ENCODE measurements at regions not wholly inside any gene's neighbourhood (a gene's known extent, or its start where the extent isn't known, plus 50 kb on each side); places are given as distances from the start of the nearest gene placed in this dataset.
"Not testable (repeated sequence)": the region's sequence is repeated elsewhere in the genome, so short reads cannot be mapped to it uniquely, and the experiment has no call there.

GRCh38 chr11:23885801-23886200, 611.1 kb upstream of the LUZP2 start:
- no peak for DNase-seq
- H3K27me3 ChIP-seq = no peaks in the 10 kb centered on the region
- TF ChIP-seq, protein P1, sequence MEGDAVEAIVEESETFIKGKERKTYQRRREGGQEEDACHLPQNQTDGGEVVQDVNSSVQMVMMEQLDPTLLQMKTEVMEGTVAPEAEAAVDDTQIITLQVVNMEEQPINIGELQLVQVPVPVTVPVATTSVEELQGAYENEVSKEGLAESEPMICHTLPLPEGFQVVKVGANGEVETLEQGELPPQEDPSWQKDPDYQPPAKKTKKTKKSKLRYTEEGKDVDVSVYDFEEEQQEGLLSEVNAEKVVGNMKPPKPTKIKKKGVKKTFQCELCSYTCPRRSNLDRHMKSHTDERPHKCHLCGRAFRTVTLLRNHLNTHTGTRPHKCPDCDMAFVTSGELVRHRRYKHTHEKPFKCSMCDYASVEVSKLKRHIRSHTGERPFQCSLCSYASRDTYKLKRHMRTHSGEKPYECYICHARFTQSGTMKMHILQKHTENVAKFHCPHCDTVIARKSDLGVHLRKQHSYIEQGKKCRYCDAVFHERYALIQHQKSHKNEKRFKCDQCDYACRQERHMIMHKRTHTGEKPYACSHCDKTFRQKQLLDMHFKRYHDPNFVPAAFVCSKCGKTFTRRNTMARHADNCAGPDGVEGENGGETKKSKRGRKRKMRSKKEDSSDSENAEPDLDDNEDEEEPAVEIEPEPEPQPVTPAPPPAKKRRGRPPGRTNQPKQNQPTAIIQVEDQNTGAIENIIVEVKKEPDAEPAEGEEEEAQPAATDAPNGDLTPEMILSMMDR (IDR thresholded peaks at IDR 0.05; ENCODE audit: low read depth, low read length) = no peak
- no peak overlapping the region for H3K4me3 ChIP-seq (ENCODE audit: low read depth, low read length)
- no peaks in the 10 kb centered on the region for H3K9me3 ChIP-seq
- no peaks in the 10 kb centered on the region for H3K36me3 ChIP-seq
- H3K4me1 ChIP-seq = no peaks in the 10 kb centered on the region

DNA sequence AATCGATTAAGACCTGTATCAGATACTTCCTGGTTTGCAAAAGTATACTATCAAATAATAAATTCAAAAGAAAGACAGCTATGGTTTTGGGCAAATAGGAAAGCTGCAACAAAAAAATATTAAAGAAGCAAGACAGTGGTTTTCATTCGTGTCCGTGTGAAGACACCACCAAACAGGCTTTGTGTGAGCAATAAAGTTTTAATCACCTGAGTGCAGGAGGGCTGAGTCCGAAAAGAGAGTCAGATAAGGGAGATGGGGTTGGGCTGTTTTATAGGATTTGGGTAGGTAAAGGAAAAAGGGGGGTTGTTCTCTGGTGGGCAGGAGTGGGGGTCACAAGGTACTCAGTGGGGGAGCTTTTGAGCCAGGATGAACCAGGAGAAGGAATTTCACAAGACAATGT, 609.7 kb upstream of the LUZP2 start:
- not testable (repeated sequence) for H3K4me3 ChIP-seq (ENCODE audit: low read depth, low read length); H3K36me3 ChIP-seq

GRCh38 chr11:23893126-23893525, 603.7 kb upstream of the LUZP2 start:
- no peak for DNase-seq
- TF ChIP-seq, protein P1 (IDR thresholded peaks at IDR 0.05; ENCODE audit: low read depth, low read length) = no peak
- Histone ChIP-seq H3K36me3 (no peaks in the 10 kb centered on the region), H3K4me3 (ENCODE audit: low read depth, low read length) (no peak overlapping the region), H3K27me3 (no peaks in the 10 kb centered on the region), H3K4me1 (no peaks in the 10 kb centered on the region), H3K9me3 (no peaks in the 10 kb centered on the region)

More for the DNA sequence above, 609.7 kb upstream of the LUZP2 start:
- H3K27me3 ChIP-seq, DNase-seq, H3K9me3 ChIP-seq, H3K4me1 ChIP-seq: not testable (repeated sequence)

DNA sequence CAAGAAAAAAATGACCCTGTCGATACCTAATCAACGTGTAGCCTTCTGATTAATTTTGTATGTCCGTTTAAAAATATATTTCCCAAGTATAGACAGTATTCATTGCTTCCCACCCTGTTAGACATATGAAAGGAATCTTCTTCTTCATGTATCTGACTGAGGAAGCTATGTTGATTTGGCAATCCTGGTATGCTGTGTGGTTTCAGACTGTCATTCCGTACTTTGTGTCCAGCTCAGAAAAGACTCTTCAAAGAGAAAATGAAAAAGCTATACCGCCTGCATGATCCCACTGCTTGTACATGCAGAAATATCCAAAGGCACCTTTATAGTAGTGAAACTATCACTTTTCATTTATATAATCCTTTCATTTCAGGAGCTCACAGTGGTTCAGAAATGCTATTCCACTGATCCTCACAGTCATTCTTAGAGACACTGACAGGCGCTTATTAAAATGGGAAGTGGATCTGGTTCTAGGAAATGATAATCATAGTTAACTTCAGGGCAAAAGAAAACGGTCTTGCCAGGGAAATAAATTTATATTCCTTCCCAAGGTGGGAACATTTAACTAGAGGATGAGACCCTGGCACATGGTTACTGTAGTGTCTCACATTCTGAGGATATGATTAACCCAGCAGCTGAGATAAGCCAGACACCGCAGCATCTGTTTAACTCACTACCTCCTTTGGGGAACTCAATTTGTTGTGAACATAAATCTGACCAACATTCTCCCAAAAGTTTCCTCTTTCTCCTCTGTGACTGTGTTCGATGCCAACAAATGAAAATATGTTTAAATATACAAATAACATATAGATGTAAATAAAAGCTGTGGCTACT, 599.2 kb upstream of the LUZP2 start:
- Histone ChIP-seq H3K9me3 (no peaks in the 10 kb centered on the region), H3K4me1 (no peaks in the 10 kb centered on the region), H3K4me3 (ENCODE audit: low read depth, low read length) (no peak overlapping the region), H3K36me3 (no peaks in the 10 kb centered on the region), H3K27me3 (no peaks in the 10 kb centered on the region)
- TF ChIP-seq, protein P1 (IDR thresholded peaks at IDR 0.05; ENCODE audit: low read depth, low read length) = no peak
- DNase-seq = no peak

GRCh38 chr11:23903044-23903704, 593.7 kb upstream of the LUZP2 start:
- TF ChIP-seq, protein P1 (IDR thresholded peaks at IDR 0.05; ENCODE audit: low read depth, low read length) = no peak

GRCh38 chr11:23919455-23919854, 577.4 kb upstream of the LUZP2 start:
- Histone ChIP-seq H3K4me3 (ENCODE audit: low read depth, low read length) (no peak overlapping the region), H3K4me1 (no peaks in the 10 kb centered on the region), H3K9me3 (no peaks in the 10 kb centered on the region), H3K36me3 (no peaks in the 10 kb centered on the region), H3K27me3 (no peaks in the 10 kb centered on the region)
- TF ChIP-seq, protein P1 (IDR thresholded peaks at IDR 0.05; ENCODE audit: low read depth, low read length) = no peak
- DNase-seq = no peak

More at GRCh38 chr11:23903044-23903704, 593.7 kb upstream of the LUZP2 start:
- no peaks in the 10 kb centered on the region for H3K27me3 ChIP-seq
- no peaks in the 10 kb centered on the region for H3K36me3 ChIP-seq
- DNase-seq = no peak
- H3K4me1 ChIP-seq = no peaks in the 10 kb centered on the region
- H3K4me3 ChIP-seq (ENCODE audit: low read depth, low read length) = no peak overlapping the region
- no peaks in the 10 kb centered on the region for H3K9me3 ChIP-seq
